Natural killer cell (primary cell): ENCODE measurements at regions not wholly inside any gene's neighbourhood (a gene's known extent, or its start where the extent isn't known, plus 50 kb on each side); places are given as distances from the start of the nearest gene placed in this dataset.

Experiments used
- ATAC-seq, 3 donors: fragments of 150-1000 bp in 2 of 3; fragments of 200-7000 bp in 1 of 3; cut with Tn5 transposase; 1 replicate in 1 of 3; 2 replicates in 2 of 3; pipeline ENCODE4 v1.10.0; 2021; ENCODE audit warnings: mild to moderate bottlenecking in 2 of 3, moderate library complexity in 2 of 3
- DNase-seq, 2 donors: peaks; one replicate each; pipeline versions ENCODE4 v3.0.0 to v3.0.0-alpha.2; 2013 to 2021; ENCODE audit warnings: mixed read lengths in 1 of 2
- H3K27ac ChIP-seq: one replicate; pipeline ENCODE4 v1.5.1; 2013; ENCODE audit warnings: mild to moderate bottlenecking, low read length
- H3K27me3 ChIP-seq: one replicate; pipeline ENCODE4 v1.6.1; 2013; ENCODE audit warnings: low read length; ENCODE audit not compliant: control insufficient read depth, insufficient read depth
- H3K36me3 ChIP-seq: one replicate; pipeline ENCODE4 v1.6.1; 2013; ENCODE audit warnings: low read length; ENCODE audit not compliant: control insufficient read depth, insufficient read depth
- H3K4me1 ChIP-seq: one replicate; pipeline ENCODE4 v1.6.1; 2013; ENCODE audit warnings: low read length; ENCODE audit not compliant: control insufficient read depth, insufficient read depth
- H3K4me3 ChIP-seq: one replicate; pipeline ENCODE4 v1.5.1; 2013; ENCODE audit warnings: low read length
- H3K9me3 ChIP-seq: one replicate; pipeline ENCODE4 v1.6.1; 2013; ENCODE audit warnings: low read length; ENCODE audit not compliant: control insufficient read depth, insufficient read depth
- H3K27ac Mint-ChIP-seq, 2 donors: one replicate each; pipeline ENCODE4 v1.8.0; 2022; ENCODE audit warnings: mild to moderate bottlenecking in 2 of 2, mixed read lengths in 2 of 2, moderate library complexity in 1 of 2
- H3K27me3 Mint-ChIP-seq, 2 donors: one replicate each; pipeline ENCODE4 v1.8.0; 2022; ENCODE audit warnings: low read depth in 2 of 2, mixed read lengths in 2 of 2
- H3K36me3 Mint-ChIP-seq: one replicate; pipeline ENCODE4 v1.8.0; 2022; ENCODE audit warnings: mixed read lengths
- H3K4me1 Mint-ChIP-seq, 2 donors: one replicate each; pipeline ENCODE4 v1.8.0; 2022; ENCODE audit warnings: mixed read lengths in 2 of 2
- H3K4me3 Mint-ChIP-seq: one replicate; pipeline ENCODE4 v1.8.0; 2022; ENCODE audit warnings: mild to moderate bottlenecking, moderate library complexity, mixed read lengths
- H3K9me3 Mint-ChIP-seq, 2 donors: one replicate each; pipeline ENCODE4 v1.8.0; 2022; ENCODE audit warnings: mixed read lengths in 2 of 2
- CTCF ChIP-seq: fragments of 200-600 bp; IDR thresholded peaks from one replicate; pipeline ENCODE4 v1.8.0; 2022; ENCODE audit warnings: antibody characterized with exemption
- WGBS: methylation state at CpG from one replicate; pipeline ENCODE4 v1.1.7; 2013; ENCODE audit warnings: missing lambda C conversion rate; ENCODE audit not compliant: insufficient coverage; 5-methylcytosine and 5-hydroxymethylcytosine counted together
- intact Hi-C: fragments of 100-400 bp; cut with micrococcal nuclease; formaldehyde crosslinking; loops from one replicate; pipeline ENCODE4 v1.14.2; 2022

GRCh38 chr22:34297536-34298120, 377.4 kb upstream of the LARGE1 start:
- no peaks in the 10 kb centered on the region for H3K9me3 ChIP-seq
- Mint-ChIP-seq H3K36me3 (no peaks in the 10 kb centered on the region), H3K4me3 (no peak overlapping the region), H3K4me1 (no peaks in the 10 kb centered on the region), H3K27ac (no peak overlapping the region), H3K9me3 (peaks cover 2 to 4% of the 10 kb centered on the region in 2 donors), H3K27me3 (no peaks in the 10 kb centered on the region)
- H3K27ac ChIP-seq: no peak overlapping the region
- no peaks in the 10 kb centered on the region for H3K27me3 ChIP-seq
- no peak for ATAC-seq
- no peak for TF ChIP-seq CTCF
- intact Hi-C loops: no loop called here
- DNase-seq: no peak
- H3K4me1 ChIP-seq: no peaks in the 10 kb centered on the region
- 93% methylated on average over 1 of the region's 1 CpG for WGBS
- no peaks in the 10 kb centered on the region for H3K36me3 ChIP-seq
- H3K4me3 ChIP-seq: no peak overlapping the region

- intact Hi-C loops: no loop called here
- H3K27ac ChIP-seq: no peak overlapping the region
- no peak for ATAC-seq
- H3K36me3 Mint-ChIP-seq: no peaks in the 10 kb centered on the region
- no peaks in the 10 kb centered on the region for H3K4me1 ChIP-seq
- no peaks in the 10 kb centered on the region for H3K27me3 Mint-ChIP-seq
- H3K36me3 ChIP-seq: no peaks in the 10 kb centered on the region
- WGBS: 100% methylated on average over 1 of the region's 1 CpG
- no peaks in the 10 kb centered on the region for H3K9me3 ChIP-seq
- H3K4me3 Mint-ChIP-seq: no peak overlapping the region
- TF ChIP-seq CTCF: no peak
- no peaks in the 10 kb centered on the region for H3K4me1 Mint-ChIP-seq
- no peak for DNase-seq
- no peak overlapping the region for H3K4me3 ChIP-seq
- H3K27ac Mint-ChIP-seq: no peak overlapping the region
- no peaks in the 10 kb centered on the region for H3K27me3 ChIP-seq
- H3K9me3 Mint-ChIP-seq: peaks cover 2 to 4% of the 10 kb centered on the region in 2 donors
Measured at GRCh38 chr22:34299496-34299895, 379.2 kb upstream of the LARGE1 start.

GRCh38 chr22:34301569-34301968, 381.3 kb upstream of the LARGE1 start:
- ATAC-seq (no peak), DNase-seq (no peak)
- Mint-ChIP-seq H3K4me3 (no peak overlapping the region), H3K9me3 (peaks cover 5 to 7% of the 10 kb centered on the region in 2 donors), H3K27me3 (no peaks in the 10 kb centered on the region), H3K27ac (no peak overlapping the region), H3K36me3 (no peaks in the 10 kb centered on the region), H3K4me1 (no peaks in the 10 kb centered on the region)
- intact Hi-C loops: no loop called here
- H3K36me3 ChIP-seq: no peaks in the 10 kb centered on the region
- H3K4me1 ChIP-seq: no peaks in the 10 kb centered on the region
- H3K9me3 ChIP-seq: no peaks in the 10 kb centered on the region
- no peak overlapping the region for H3K27ac ChIP-seq
- no peak overlapping the region for H3K4me3 ChIP-seq
- H3K27me3 ChIP-seq: no peaks in the 10 kb centered on the region
- no peak for TF ChIP-seq CTCF

- 76% methylated on average over 3 of the region's 3 CpGs for WGBS
- H3K4me1 ChIP-seq: no peaks in the 10 kb centered on the region
- intact Hi-C loops: no loop called here
Measured at GRCh38 chr22:34303656-34304055, 383.4 kb upstream of the LARGE1 start.

More at GRCh38 chr22:34303656-34304055, 383.4 kb upstream of the LARGE1 start:
- H3K9me3 ChIP-seq: no peaks in the 10 kb centered on the region
- TF ChIP-seq CTCF: no peak
- Mint-ChIP-seq H3K9me3 (peaks cover 9 to 11% of the 10 kb centered on the region in 2 donors), H3K4me1 (no peaks in the 10 kb centered on the region), H3K27me3 (no peaks in the 10 kb centered on the region), H3K27ac (no peak overlapping the region), H3K4me3 (no peak overlapping the region), H3K36me3 (no peaks in the 10 kb centered on the region)
- no peak overlapping the region for H3K27ac ChIP-seq
- H3K36me3 ChIP-seq: no peaks in the 10 kb centered on the region
- no peak for ATAC-seq
- H3K27me3 ChIP-seq: no peaks in the 10 kb centered on the region
- no peak overlapping the region for H3K4me3 ChIP-seq
- DNase-seq: no peak
